OCI-LY3 (cell line): ENCODE measurements at regions not wholly inside any gene's neighbourhood (a gene's known extent, or its start where the extent isn't known, plus 50 kb on each side); places are given as distances from the start of the nearest gene placed in this dataset.

Experiments used
- EZH2phosphoT487 ChIP-seq: fragments of 200-600 bp; shearing (Covaris generic); IDR thresholded peaks from 2 replicates; pipeline ENCODE4 v1.6.1; 2018; ENCODE audit warnings: antibody characterized with exemption, mixed run types, low read depth
- TF ChIP-seq, protein P1 (sequence below): fragments of 200-600, 300-600 bp; sonication (generic); IDR thresholded peaks from 2 replicates; pipeline ENCODE4 v1.5.1; 2014; ENCODE audit warnings: antibody characterized with exemption, low read length, low read depth

DNA sequence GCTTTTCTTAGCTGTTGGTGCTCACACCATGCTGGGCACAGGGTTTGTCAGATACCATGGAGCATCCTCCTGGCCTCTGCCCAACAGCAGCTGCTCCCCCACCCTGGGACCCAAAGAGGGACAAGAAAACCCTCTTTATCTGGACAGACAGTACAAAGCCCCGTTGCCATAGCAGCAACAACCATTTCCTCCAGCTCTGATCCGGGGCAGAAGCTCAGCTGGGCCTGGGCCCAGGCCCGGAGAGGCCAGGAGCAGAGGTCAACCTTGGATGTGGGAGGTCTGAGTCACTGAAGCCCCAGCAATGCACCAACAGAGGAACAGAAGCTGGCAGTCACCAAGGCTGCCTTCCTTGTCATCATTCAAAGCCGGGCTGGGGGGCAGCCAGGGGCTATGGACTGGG is 228.4 kb upstream of the POU3F1 start:
- TF ChIP-seq, protein P1, sequence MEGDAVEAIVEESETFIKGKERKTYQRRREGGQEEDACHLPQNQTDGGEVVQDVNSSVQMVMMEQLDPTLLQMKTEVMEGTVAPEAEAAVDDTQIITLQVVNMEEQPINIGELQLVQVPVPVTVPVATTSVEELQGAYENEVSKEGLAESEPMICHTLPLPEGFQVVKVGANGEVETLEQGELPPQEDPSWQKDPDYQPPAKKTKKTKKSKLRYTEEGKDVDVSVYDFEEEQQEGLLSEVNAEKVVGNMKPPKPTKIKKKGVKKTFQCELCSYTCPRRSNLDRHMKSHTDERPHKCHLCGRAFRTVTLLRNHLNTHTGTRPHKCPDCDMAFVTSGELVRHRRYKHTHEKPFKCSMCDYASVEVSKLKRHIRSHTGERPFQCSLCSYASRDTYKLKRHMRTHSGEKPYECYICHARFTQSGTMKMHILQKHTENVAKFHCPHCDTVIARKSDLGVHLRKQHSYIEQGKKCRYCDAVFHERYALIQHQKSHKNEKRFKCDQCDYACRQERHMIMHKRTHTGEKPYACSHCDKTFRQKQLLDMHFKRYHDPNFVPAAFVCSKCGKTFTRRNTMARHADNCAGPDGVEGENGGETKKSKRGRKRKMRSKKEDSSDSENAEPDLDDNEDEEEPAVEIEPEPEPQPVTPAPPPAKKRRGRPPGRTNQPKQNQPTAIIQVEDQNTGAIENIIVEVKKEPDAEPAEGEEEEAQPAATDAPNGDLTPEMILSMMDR = no peak
- TF ChIP-seq EZH2phosphoT487 = no peak
